ENCODE measurements at regions not wholly inside any gene's neighbourhood (a gene's known extent, or its start where the extent isn't known, plus 50 kb on each side); places are given as distances from the start of the nearest gene placed in this dataset.

DNA sequence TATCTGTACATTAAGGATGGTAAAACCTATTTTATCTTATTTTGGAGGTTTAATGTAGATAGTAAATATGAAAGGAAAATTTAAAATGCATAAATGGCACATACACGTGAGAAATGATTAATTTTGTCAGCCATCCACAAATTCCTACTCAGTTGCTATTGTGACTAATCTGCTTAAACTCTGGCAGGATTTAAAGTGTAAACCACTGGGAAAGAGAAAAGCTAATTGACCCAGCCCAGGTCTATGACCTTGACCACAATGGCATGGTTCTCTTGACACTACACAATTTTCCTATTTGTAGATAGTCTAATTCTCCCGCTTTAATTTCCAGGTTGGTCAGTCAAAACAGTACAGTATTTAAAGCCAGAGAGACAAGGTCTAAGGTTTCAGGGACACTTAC is 459.0 kb upstream of the KLF4 start:
- DNase-seq, result no peak
- no peak overlapping the region for H2BK5ac ChIP-seq (ENCODE audit: low read depth, low read length, poor library complexity)
- no peak overlapping the region for H3K18ac ChIP-seq (ENCODE audit: low read length)
- H3K9ac ChIP-seq (ENCODE audit: low read length), result no peak overlapping the region
- no peak overlapping the region for H2AK5ac ChIP-seq (ENCODE audit: low read length)
- no peak overlapping the region for H4K8ac ChIP-seq (ENCODE audit: low read depth, low read length)
- H3K4me1 ChIP-seq (ENCODE audit: control insufficient read depth in 1 of 2, insufficient read depth in 2 of 2, low read length in 2 of 2), result no peaks in the 10 kb centered on the region
- H3K14ac ChIP-seq (ENCODE audit: low read length), result no peak overlapping the region
- WGBS (ENCODE audit: extremely low coverage, insufficient coverage, insufficient read length), result no CpG with 5 or more reads among the region's 2 CpGs
- H3K79me2 ChIP-seq (ENCODE audit: control insufficient read depth, insufficient read depth, low read length, poor library complexity), result no peaks in the 10 kb centered on the region
- no peak overlapping the region for H2BK12ac ChIP-seq (ENCODE audit: low read length)
- no peaks in the 10 kb centered on the region for H3K36me3 ChIP-seq (ENCODE audit: control insufficient read depth in 1 of 2, insufficient read depth in 2 of 2, low read length in 2 of 2)
- H4K91ac ChIP-seq (ENCODE audit: low read depth, low read length), result no peak overlapping the region
- no peak overlapping the region for H4K12ac ChIP-seq (ENCODE audit: low read depth, low read length)
- no peak overlapping the region for H3K27ac ChIP-seq (ENCODE audit: low read depth, low read length)
- no peaks in the 10 kb centered on the region for H3K9me3 ChIP-seq (ENCODE audit: insufficient read depth, low read depth, low read length)
- no peak overlapping the region for H3K4me3 ChIP-seq (ENCODE audit: low read depth, low read length)
- H2AFZ ChIP-seq (ENCODE audit: insufficient read depth, low read length, poor library complexity), result no peak overlapping the region
- H3K4me2 ChIP-seq (ENCODE audit: low read length), result no peak overlapping the region
- H3K4ac ChIP-seq (ENCODE audit: low read depth, low read length), result no peak overlapping the region
- no peak overlapping the region for H2BK120ac ChIP-seq (ENCODE audit: insufficient read depth, low read length, poor library complexity)
- no peaks in the 10 kb centered on the region for H3K27me3 ChIP-seq (ENCODE audit: insufficient read depth, low read length)
- no peak overlapping the region for H3K23ac ChIP-seq (ENCODE audit: low read length)
- no peaks in the 10 kb centered on the region for H3K79me1 ChIP-seq (ENCODE audit: low read length)

DNA sequence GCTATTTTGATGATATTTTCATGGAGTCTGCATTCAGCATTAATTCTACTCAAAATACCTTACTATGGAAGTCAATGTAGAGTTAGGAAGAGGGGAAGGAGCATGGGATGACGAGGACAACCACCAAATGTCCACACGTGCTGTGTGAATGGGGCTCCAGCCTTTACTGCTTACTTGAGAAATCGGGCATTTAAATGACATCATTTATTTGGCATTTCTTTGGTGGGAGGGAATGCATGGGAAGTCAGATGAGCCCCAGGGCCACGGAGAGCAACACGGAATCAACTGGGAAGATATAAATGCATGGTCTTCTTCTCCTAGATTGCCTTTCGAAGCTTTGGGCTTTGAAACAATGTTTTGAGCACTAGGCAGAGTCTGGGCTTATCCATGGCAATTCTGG is 458.5 kb upstream of the KLF4 start:
- Histone ChIP-seq H3K18ac (ENCODE audit: low read length) (no peak overlapping the region), H3K4ac (ENCODE audit: low read depth, low read length) (no peak overlapping the region), H3K4me2 (ENCODE audit: low read length) (no peak overlapping the region), H3K4me1 (ENCODE audit: control insufficient read depth in 1 of 2, insufficient read depth in 2 of 2, low read length in 2 of 2) (no peaks in the 10 kb centered on the region), H2AK5ac (ENCODE audit: low read length) (no peak overlapping the region), H3K14ac (ENCODE audit: low read length) (no peak overlapping the region), H2BK120ac (ENCODE audit: insufficient read depth, low read length, poor library complexity) (no peak overlapping the region), H2BK12ac (ENCODE audit: low read length) (no peak overlapping the region), H3K79me1 (ENCODE audit: low read length) (no peaks in the 10 kb centered on the region), H3K79me2 (ENCODE audit: control insufficient read depth, insufficient read depth, low read length, poor library complexity) (no peaks in the 10 kb centered on the region), H3K9me3 (ENCODE audit: insufficient read depth, low read depth, low read length) (no peaks in the 10 kb centered on the region), H3K4me3 (ENCODE audit: low read depth, low read length) (no peak overlapping the region), H3K27me3 (ENCODE audit: insufficient read depth, low read length) (no peaks in the 10 kb centered on the region), H3K23ac (ENCODE audit: low read length) (no peak overlapping the region), H3K27ac (ENCODE audit: low read depth, low read length) (no peak overlapping the region), H4K12ac (ENCODE audit: low read depth, low read length) (no peak overlapping the region), H2BK5ac (ENCODE audit: low read depth, low read length, poor library complexity) (no peak overlapping the region), H3K36me3 (ENCODE audit: control insufficient read depth in 1 of 2, insufficient read depth in 2 of 2, low read length in 2 of 2) (no peaks in the 10 kb centered on the region), H4K8ac (ENCODE audit: low read depth, low read length) (no peak overlapping the region), H4K91ac (ENCODE audit: low read depth, low read length) (no peak overlapping the region), H3K9ac (ENCODE audit: low read length) (no peak overlapping the region), H2AFZ (ENCODE audit: insufficient read depth, low read length, poor library complexity) (no peak overlapping the region)
- peak in 1 of 2 donors; percentile 21 for DNase-seq
- WGBS (ENCODE audit: extremely low coverage, insufficient coverage, insufficient read length), result no CpG with 5 or more reads among the region's 6 CpGs

DNA sequence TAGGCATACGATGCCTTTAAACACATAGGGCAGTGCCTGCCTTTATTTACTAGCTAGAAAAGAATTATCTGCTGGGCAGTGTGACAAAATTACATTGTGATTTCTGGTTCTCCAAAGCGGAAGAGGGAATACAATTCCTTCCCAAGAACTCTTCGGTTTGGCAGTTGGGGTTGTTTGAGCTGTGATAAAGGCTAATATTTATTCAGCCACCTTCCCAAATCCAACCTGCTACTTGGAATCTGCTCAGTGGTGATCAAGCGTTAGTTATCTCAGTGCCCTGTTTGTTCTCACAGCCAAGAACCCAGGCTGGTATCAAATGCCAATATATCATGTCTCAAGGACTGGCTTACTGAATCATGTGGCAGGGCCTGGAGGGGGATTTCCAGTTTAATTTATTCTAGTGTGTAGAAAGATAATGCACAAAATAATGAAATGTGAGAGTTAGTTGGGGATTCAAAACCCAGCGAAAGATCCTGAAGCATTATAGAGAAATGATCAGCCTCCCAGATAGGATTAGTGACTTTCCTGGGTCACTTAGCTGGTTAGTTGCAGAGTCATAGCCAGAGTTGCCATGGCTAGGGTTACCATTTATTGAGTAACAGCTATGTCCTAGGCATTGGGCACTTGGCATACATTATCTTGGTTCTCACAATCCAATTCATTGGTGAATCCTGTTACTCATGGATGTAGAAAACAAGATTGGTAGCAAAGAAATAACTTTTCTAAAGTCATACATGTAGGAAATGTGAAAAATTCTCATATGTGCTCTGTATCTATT is 457.0 kb upstream of the KLF4 start:
- H3K27me3 ChIP-seq (ENCODE audit: insufficient read depth, low read length), result no peaks in the 10 kb centered on the region
- H3K36me3 ChIP-seq (ENCODE audit: control insufficient read depth in 1 of 2, insufficient read depth in 2 of 2, low read length in 2 of 2), result no peaks in the 10 kb centered on the region
- H3K9ac ChIP-seq (ENCODE audit: low read length), result no peak overlapping the region
- no peak overlapping the region for H3K4me3 ChIP-seq (ENCODE audit: low read depth, low read length)
- H2BK5ac ChIP-seq (ENCODE audit: low read depth, low read length, poor library complexity), result no peak overlapping the region
- WGBS (ENCODE audit: extremely low coverage, insufficient coverage, insufficient read length), result no CpG with 5 or more reads among the region's 5 CpGs
- no peaks in the 10 kb centered on the region for H3K79me2 ChIP-seq (ENCODE audit: control insufficient read depth, insufficient read depth, low read length, poor library complexity)
- no peaks in the 10 kb centered on the region for H3K79me1 ChIP-seq (ENCODE audit: low read length)
- no peak overlapping the region for H4K12ac ChIP-seq (ENCODE audit: low read depth, low read length)
- no peak overlapping the region for H3K14ac ChIP-seq (ENCODE audit: low read length)
- no peak overlapping the region for H2AFZ ChIP-seq (ENCODE audit: insufficient read depth, low read length, poor library complexity)
- no peaks in the 10 kb centered on the region for H3K4me1 ChIP-seq (ENCODE audit: control insufficient read depth in 1 of 2, insufficient read depth in 2 of 2, low read length in 2 of 2)
- H3K4me2 ChIP-seq (ENCODE audit: low read length), result no peak overlapping the region
- H2AK5ac ChIP-seq (ENCODE audit: low read length), result no peak overlapping the region
- H3K4ac ChIP-seq (ENCODE audit: low read depth, low read length), result no peak overlapping the region
- H3K23ac ChIP-seq (ENCODE audit: low read length), result no peak overlapping the region
- no peak overlapping the region for H3K18ac ChIP-seq (ENCODE audit: low read length)
- no peaks in the 10 kb centered on the region for H3K9me3 ChIP-seq (ENCODE audit: insufficient read depth, low read depth, low read length)
- no peak overlapping the region for H3K27ac ChIP-seq (ENCODE audit: low read depth, low read length)
- no peak overlapping the region for H2BK12ac ChIP-seq (ENCODE audit: low read length)
- no peak overlapping the region for H4K8ac ChIP-seq (ENCODE audit: low read depth, low read length)
- DNase-seq, result no peak
- no peak overlapping the region for H2BK120ac ChIP-seq (ENCODE audit: insufficient read depth, low read length, poor library complexity)
- no peak overlapping the region for H4K91ac ChIP-seq (ENCODE audit: low read depth, low read length)

DNA sequence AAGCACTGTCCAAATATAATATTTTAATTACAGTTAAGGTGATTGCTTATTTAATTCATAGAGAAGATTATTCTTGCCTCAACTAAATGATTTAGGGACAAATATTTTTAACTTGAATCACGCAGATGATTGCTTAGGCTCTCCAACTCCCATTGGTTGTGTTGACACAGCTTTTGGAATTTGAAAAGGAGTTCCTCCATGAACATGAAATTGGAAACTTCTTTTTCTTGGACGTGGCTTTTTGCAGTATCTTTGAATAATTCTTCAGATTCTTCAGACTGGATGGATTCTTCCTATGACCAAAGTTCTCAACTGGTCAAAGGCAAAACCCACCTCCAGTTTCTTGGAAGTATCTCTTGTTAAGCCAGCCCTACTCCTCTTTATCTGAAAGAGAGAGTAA is 456.4 kb upstream of the KLF4 start:
- Histone ChIP-seq H3K4ac (ENCODE audit: low read depth, low read length) (no peak overlapping the region), H3K14ac (ENCODE audit: low read length) (no peak overlapping the region), H4K8ac (ENCODE audit: low read depth, low read length) (no peak overlapping the region), H2AFZ (ENCODE audit: insufficient read depth, low read length, poor library complexity) (no peak overlapping the region), H3K36me3 (ENCODE audit: control insufficient read depth in 1 of 2, insufficient read depth in 2 of 2, low read length in 2 of 2) (no peaks in the 10 kb centered on the region), H3K4me2 (ENCODE audit: low read length) (no peak overlapping the region), H3K4me3 (ENCODE audit: low read depth, low read length) (no peak overlapping the region), H2BK5ac (ENCODE audit: low read depth, low read length, poor library complexity) (no peak overlapping the region), H3K27ac (ENCODE audit: low read depth, low read length) (no peak overlapping the region), H3K23ac (ENCODE audit: low read length) (no peak overlapping the region), H3K4me1 (ENCODE audit: control insufficient read depth in 1 of 2, insufficient read depth in 2 of 2, low read length in 2 of 2) (no peaks in the 10 kb centered on the region), H4K91ac (ENCODE audit: low read depth, low read length) (no peak overlapping the region), H4K12ac (ENCODE audit: low read depth, low read length) (no peak overlapping the region), H3K27me3 (ENCODE audit: insufficient read depth, low read length) (no peaks in the 10 kb centered on the region), H3K79me2 (ENCODE audit: control insufficient read depth, insufficient read depth, low read length, poor library complexity) (no peaks in the 10 kb centered on the region), H3K79me1 (ENCODE audit: low read length) (no peaks in the 10 kb centered on the region), H3K9ac (ENCODE audit: low read length) (no peak overlapping the region), H3K9me3 (ENCODE audit: insufficient read depth, low read depth, low read length) (no peaks in the 10 kb centered on the region), H2BK12ac (ENCODE audit: low read length) (no peak overlapping the region), H2BK120ac (ENCODE audit: insufficient read depth, low read length, poor library complexity) (no peak overlapping the region), H3K18ac (ENCODE audit: low read length) (no peak overlapping the region), H2AK5ac (ENCODE audit: low read length) (no peak overlapping the region)
- DNase-seq, result no peak
- WGBS (ENCODE audit: extremely low coverage, insufficient coverage, insufficient read length), result no CpG with 5 or more reads among the region's 2 CpGs
